GM12892 (cell line): ENCODE measurements at regions not wholly inside any gene's neighbourhood (a gene's known extent, or its start where the extent isn't known, plus 50 kb on each side); places are given as distances from the start of the nearest gene placed in this dataset.

Source experiments
- POLR2A ChIP-seq: IDR thresholded peaks from 2 replicates; pipeline ENCODE4 v1.6.1; 2011; ENCODE audit warnings: low read depth, low read length, control low read depth
- POLR2AphosphoS5 ChIP-seq: IDR thresholded peaks from 2 replicates; pipeline ENCODE4 v1.6.1; 2011; ENCODE audit warnings: low read depth, low read length, control low read depth

GRCh38 chr2:41597680-41598079 is 450.1 kb upstream of the PKDCC start:
- no peak for TF ChIP-seq POLR2A
- no peak for TF ChIP-seq POLR2AphosphoS5
